ENCODE measurements at regions not wholly inside any gene's neighbourhood (a gene's known extent, or its start where the extent isn't known, plus 50 kb on each side); places are given as distances from the start of the nearest gene placed in this dataset.
A peak's percentile ranks its signal among the peaks of the same experiment; 100 is the strongest.

DNA sequence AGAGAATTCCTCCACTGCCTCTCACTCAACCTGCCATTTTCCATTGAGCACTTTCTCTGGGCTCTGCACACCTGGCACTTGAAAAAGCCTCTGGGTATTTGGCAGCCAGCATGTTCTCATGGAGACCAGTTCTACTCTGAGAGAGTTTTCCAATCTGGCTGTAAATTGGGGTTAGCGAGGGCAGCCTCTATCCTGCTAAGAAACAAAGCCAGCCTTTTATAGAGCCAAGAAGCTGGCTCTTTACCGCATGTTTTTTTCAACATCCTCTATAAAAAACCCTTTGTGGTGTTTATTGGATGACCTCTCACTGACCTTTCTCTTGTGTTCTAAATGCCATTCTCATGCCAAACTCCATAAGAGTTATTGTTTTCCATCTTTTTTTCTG lies 52.6 kb upstream of the RCBTB2 start:
- FAIRE-seq (no peak), DNase-seq (ENCODE audit: low read depth in 1 of 2, low spot score in 2 of 2) (no peak)
- no peak overlapping the region for H3K4me2 ChIP-seq (ENCODE audit: insufficient read depth in 1 of 2, low read depth in 2 of 2, low read length in 2 of 2)
- H3K4me3 ChIP-seq (ENCODE audit: extremely low read depth in 1 of 4, insufficient read depth in 2 of 4, low read depth in 3 of 4, low read length in 4 of 4): no peak overlapping the region
- no peak for TF ChIP-seq SUZ12 (IDR thresholded peaks at IDR 0.05; ENCODE audit: low read length)
- TF ChIP-seq FOSL1 (IDR thresholded peaks at IDR 0.05; ENCODE audit: insufficient read depth, low read depth, low read length): no peak
- TF ChIP-seq CBX8 (IDR thresholded peaks at IDR 0.05; ENCODE audit: borderline replicate concordance, low read depth, low read length): no peak
- no peak for TF ChIP-seq GABPA (IDR thresholded peaks at IDR 0.05; ENCODE audit: borderline replicate concordance, insufficient read depth, low read length)
- no peak for TF ChIP-seq BRCA1 (IDR thresholded peaks at IDR 0.05; ENCODE audit: low read depth, low read length)
- no peak for TF ChIP-seq CHD2 (IDR thresholded peaks at IDR 0.05; ENCODE audit: low read length)
- no peak overlapping the region for H3K14ac ChIP-seq (ENCODE audit: insufficient read length)
- H2AFZ ChIP-seq (ENCODE audit: low read length): 0 out of 2 replicates have a peak overlapping the region, but pooled peaks have one; percentile 50
- H3K56ac ChIP-seq (replicated peaks; ENCODE audit: insufficient read length, low read depth, low read length): no peak overlapping the region
- no peak overlapping the region for H3K9ac ChIP-seq (replicated peaks in 1 of 4; ENCODE audit: extremely low read depth in 1 of 4, low read depth in 3 of 4, low read length in 3 of 4)
- no peak overlapping the region for H3K27ac ChIP-seq (ENCODE audit: low read depth, low read length)
- no peaks in the 10 kb centered on the region for H3K36me3 ChIP-seq (ENCODE audit: control insufficient read depth in 2 of 4, insufficient read depth in 4 of 4, low read length in 3 of 4)
- H2BK120ac ChIP-seq (replicated peaks; ENCODE audit: low read depth, low read length): no peak overlapping the region
- no peak overlapping the region for H2AK5ac ChIP-seq (ENCODE audit: low read depth, low read length)
- no peak overlapping the region for H3K23ac ChIP-seq (ENCODE audit: insufficient read length)
- no peaks in the 10 kb centered on the region for H3K79me2 ChIP-seq (ENCODE audit: control insufficient read depth in 1 of 2, insufficient read depth in 2 of 2, low read length in 2 of 2)
- no peak overlapping the region for H4K5ac ChIP-seq (ENCODE audit: insufficient read length, low read depth, low read length)
- ChIA-PET CTCF (ENCODE audit: partially characterized antibody) (interaction anchor here (0.5 to 12.9 kb wide), 2 partner anchors 252 to 257 kb away, joined by 3 to 105 read pairs; no protein-coding TSS in a partner anchor), POLR2A (ENCODE audit: partially characterized antibody) (no interaction called here)
- H4K20me1 ChIP-seq (replicated peaks in 1 of 2; ENCODE audit: control insufficient read depth in 1 of 2, insufficient read depth in 2 of 2, low read length in 2 of 2): no peaks in the 10 kb centered on the region
- peaks cover 0 to 4% (median 2%) of the 10 kb centered on the region in 4 experiments; a peak in 3 of 7 replicates for H3K4me1 ChIP-seq (replicated peaks in 1 of 4; ENCODE audit: control insufficient read depth in 3 of 4, insufficient read depth in 4 of 4, low read length in 3 of 4)
- no peak overlapping the region for H3K18ac ChIP-seq (ENCODE audit: extremely low read depth, low read length)
- H2BK5ac ChIP-seq (ENCODE audit: low read depth, low read length): no peak overlapping the region
- H3K23me2 ChIP-seq (ENCODE audit: low read depth, low read length): no peaks in the 10 kb centered on the region
- H2BK12ac ChIP-seq (ENCODE audit: low read depth, low read length): no peak overlapping the region
- H3K27me3 ChIP-seq (replicated peaks in 1 of 4; ENCODE audit: control insufficient read depth in 3 of 4, extremely low read depth in 1 of 4, insufficient read depth in 3 of 4, low read length in 3 of 4): no peaks in the 10 kb centered on the region
- H2BK15ac ChIP-seq (ENCODE audit: low read length): no peak overlapping the region
- H2BK20ac ChIP-seq (ENCODE audit: low read length): no peak overlapping the region
- H3K9me3 ChIP-seq (ENCODE audit: insufficient read depth in 2 of 2, low read depth in 1 of 2, low read length in 1 of 2): 0 out of 4 replicates have a peak, but pooled peaks cover 0 to 2% of the 10 kb centered on the region in 2 experiments
- no peak overlapping the region for H4K91ac ChIP-seq (replicated peaks; ENCODE audit: insufficient read length, low read length)
- H3K79me1 ChIP-seq (ENCODE audit: low read depth, low read length): no peaks in the 10 kb centered on the region
- WGBS, 2 experiments (ENCODE audit: extremely low coverage in 1 of 2, insufficient coverage in 1 of 2, insufficient read length in 1 of 2, insufficient replicate concordance in 2 of 2, low coverage in 1 of 2, low lambda C conversion rate in 2 of 2, missing lambda C conversion rate in 1 of 2): 61% methylated on average over 2 of the region's 2 CpGs; no CpG with 5 or more reads in 1 of the 2 experiments
- H3K4ac ChIP-seq (replicated peaks; ENCODE audit: insufficient read length, low read depth, low read length): no peak overlapping the region
- H4K8ac ChIP-seq (ENCODE audit: extremely low read depth, insufficient read depth, low read length): no peak overlapping the region

Data from H1 (cell line).